Mesothelial cell of epicardium (in vitro differentiated cells): ENCODE measurements at regions not wholly inside any gene's neighbourhood (a gene's known extent, or its start where the extent isn't known, plus 50 kb on each side); places are given as distances from the start of the nearest gene placed in this dataset.

ENCODE experiments used
- DNase-seq, 2 experiments: peaks; one replicate each; pipeline ENCODE4 v3.0.0; 2021; ENCODE audit warnings: low spot score in 2 of 2; ENCODE audit not compliant: unreplicated experiment in 2 of 2
- H3K27ac Mint-ChIP-seq: 2 replicates; pipeline ENCODE4 v1.8.0; 2021; ENCODE audit warnings: mixed read lengths
- H3K27me3 Mint-ChIP-seq: 2 replicates; pipeline ENCODE4 v1.8.0; 2021; ENCODE audit warnings: low read depth, mixed read lengths
- H3K36me3 Mint-ChIP-seq: 2 replicates; pipeline ENCODE4 v1.8.0; 2021; ENCODE audit warnings: mixed read lengths
- H3K4me1 Mint-ChIP-seq: 2 replicates; pipeline ENCODE4 v1.8.0; 2021; ENCODE audit warnings: mixed read lengths
- H3K4me3 Mint-ChIP-seq: 2 replicates; pipeline ENCODE4 v1.8.0; 2021; ENCODE audit warnings: mild to moderate bottlenecking, moderate library complexity, mixed read lengths
- H3K9me3 Mint-ChIP-seq: 2 replicates; pipeline ENCODE4 v1.8.0; 2021; ENCODE audit warnings: mixed read lengths
- TF ChIP-seq, protein P1 (sequence below): fragments of 200-600 bp; sonication (generic); IDR thresholded peaks from one replicate; pipeline ENCODE4 v1.5.0; 2021; ENCODE audit warnings: antibody characterized with exemption; ENCODE audit not compliant: unreplicated experiment

DNA sequence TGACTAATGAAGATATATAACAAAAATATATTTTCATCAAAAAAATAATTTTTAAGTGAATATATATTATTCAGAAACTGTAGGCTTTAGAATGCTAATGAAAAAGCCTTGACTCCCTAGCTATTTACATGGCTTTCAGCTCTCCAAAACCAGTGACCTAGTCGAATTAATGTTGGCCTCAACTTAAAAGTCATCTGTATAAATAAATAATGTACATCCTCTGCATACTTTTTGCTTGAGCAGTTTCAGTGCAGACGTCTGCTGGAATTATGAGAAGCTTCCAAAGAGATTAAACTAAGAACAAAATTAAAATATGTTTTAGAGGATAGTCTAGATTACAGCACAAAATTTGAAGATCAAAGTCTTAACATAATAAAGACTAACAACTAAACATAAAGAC, 520.4 kb upstream of the ALCAM start:
- peaks cover 16% of the 10 kb centered on the region for H3K4me1 Mint-ChIP-seq
- TF ChIP-seq, protein P1, sequence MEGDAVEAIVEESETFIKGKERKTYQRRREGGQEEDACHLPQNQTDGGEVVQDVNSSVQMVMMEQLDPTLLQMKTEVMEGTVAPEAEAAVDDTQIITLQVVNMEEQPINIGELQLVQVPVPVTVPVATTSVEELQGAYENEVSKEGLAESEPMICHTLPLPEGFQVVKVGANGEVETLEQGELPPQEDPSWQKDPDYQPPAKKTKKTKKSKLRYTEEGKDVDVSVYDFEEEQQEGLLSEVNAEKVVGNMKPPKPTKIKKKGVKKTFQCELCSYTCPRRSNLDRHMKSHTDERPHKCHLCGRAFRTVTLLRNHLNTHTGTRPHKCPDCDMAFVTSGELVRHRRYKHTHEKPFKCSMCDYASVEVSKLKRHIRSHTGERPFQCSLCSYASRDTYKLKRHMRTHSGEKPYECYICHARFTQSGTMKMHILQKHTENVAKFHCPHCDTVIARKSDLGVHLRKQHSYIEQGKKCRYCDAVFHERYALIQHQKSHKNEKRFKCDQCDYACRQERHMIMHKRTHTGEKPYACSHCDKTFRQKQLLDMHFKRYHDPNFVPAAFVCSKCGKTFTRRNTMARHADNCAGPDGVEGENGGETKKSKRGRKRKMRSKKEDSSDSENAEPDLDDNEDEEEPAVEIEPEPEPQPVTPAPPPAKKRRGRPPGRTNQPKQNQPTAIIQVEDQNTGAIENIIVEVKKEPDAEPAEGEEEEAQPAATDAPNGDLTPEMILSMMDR, result no peak
- peaks cover 23% of the 10 kb centered on the region for H3K9me3 Mint-ChIP-seq
- peak overlapping the region; percentile 32 for H3K27ac Mint-ChIP-seq
- H3K27me3 Mint-ChIP-seq, result no peaks in the 10 kb centered on the region
- no peak for DNase-seq
- no peak overlapping the region for H3K4me3 Mint-ChIP-seq
- H3K36me3 Mint-ChIP-seq, result peaks cover 9% of the 10 kb centered on the region

- Mint-ChIP-seq H3K9me3 (peaks cover 30% of the 10 kb centered on the region), H3K4me3 (no peak overlapping the region), H3K27me3 (no peaks in the 10 kb centered on the region), H3K4me1 (peaks cover 16% of the 10 kb centered on the region), H3K36me3 (peaks cover 9% of the 10 kb centered on the region), H3K27ac (no peak overlapping the region)
- no peak for DNase-seq
- TF ChIP-seq, protein P1, result no peak
Measured at GRCh38 chr3:104849070-104849469, 517.6 kb upstream of the ALCAM start.

GRCh38 chr3:104854468-104854867, 512.2 kb upstream of the ALCAM start:
- peaks cover 15% of the 10 kb centered on the region for H3K9me3 Mint-ChIP-seq
- no peak overlapping the region for H3K4me3 Mint-ChIP-seq

DNA sequence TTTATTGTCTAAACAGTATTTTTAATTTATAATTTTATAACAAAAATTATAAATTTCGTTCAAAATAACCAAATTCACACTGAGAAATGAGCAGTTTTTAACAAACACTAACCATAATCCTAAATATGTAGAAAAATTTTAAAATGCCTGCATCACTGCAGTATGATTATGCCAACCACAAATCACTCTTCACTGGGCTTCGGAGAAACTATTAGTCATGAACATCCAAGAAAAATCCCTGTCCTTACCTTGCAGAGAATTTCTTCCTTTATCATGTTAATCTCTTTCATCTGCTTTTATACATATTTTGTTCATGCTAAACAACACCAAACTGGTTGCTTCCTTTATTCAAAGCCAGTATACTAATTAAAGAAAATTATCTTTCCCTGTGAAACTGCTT, 511.0 kb upstream of the ALCAM start:
- H3K9me3 Mint-ChIP-seq, result peaks cover 15% of the 10 kb centered on the region
- H3K36me3 Mint-ChIP-seq, result no peaks in the 10 kb centered on the region
- TF ChIP-seq, protein P1, result no peak
- no peak overlapping the region for H3K27ac Mint-ChIP-seq
- no peaks in the 10 kb centered on the region for H3K27me3 Mint-ChIP-seq
- DNase-seq, result no peak
- peaks cover 14% of the 10 kb centered on the region for H3K4me1 Mint-ChIP-seq
- H3K4me3 Mint-ChIP-seq, result no peak overlapping the region

More at GRCh38 chr3:104854468-104854867, 512.2 kb upstream of the ALCAM start:
- TF ChIP-seq, protein P1, result no peak
- Mint-ChIP-seq H3K4me1 (peaks cover 14% of the 10 kb centered on the region), H3K36me3 (no peaks in the 10 kb centered on the region), H3K27ac (no peak overlapping the region), H3K27me3 (no peaks in the 10 kb centered on the region)
- no peak for DNase-seq

GRCh38 chr3:104856741-104857140, 510.0 kb upstream of the ALCAM start:
- Mint-ChIP-seq H3K27ac (no peak overlapping the region), H3K27me3 (no peaks in the 10 kb centered on the region), H3K9me3 (peaks cover 6% of the 10 kb centered on the region), H3K4me3 (no peak overlapping the region), H3K36me3 (no peaks in the 10 kb centered on the region), H3K4me1 (peaks cover 14% of the 10 kb centered on the region)
- TF ChIP-seq, protein P1, result no peak
- DNase-seq, result no peak

- Mint-ChIP-seq H3K4me3 (no peak overlapping the region), H3K9me3 (no peaks in the 10 kb centered on the region), H3K4me1 (peaks cover 2% of the 10 kb centered on the region), H3K36me3 (no peaks in the 10 kb centered on the region), H3K27me3 (no peaks in the 10 kb centered on the region), H3K27ac (no peak overlapping the region)
- no peak for DNase-seq
- TF ChIP-seq, protein P1, result no peak
Measured at GRCh38 chr3:104868291-104868690, 498.4 kb upstream of the ALCAM start.
